PC-9 (cell line): ENCODE measurements at regions not wholly inside any gene's neighbourhood (a gene's known extent, or its start where the extent isn't known, plus 50 kb on each side); places are given as distances from the start of the nearest gene placed in this dataset.

Source experiments
- BruUV-seq: library from RNA; stranded (reverse); fragments of 400-500 nt; replicated peaks from 2 replicates; lab custom pipeline; 2021; lab: Mats Ljungman, UMichigan
- CTCF ChIA-PET: fragments of 300-600 bp; sonication (Branson Sonifier 250); formaldehyde crosslinking; loops from one replicate; lab custom pipeline; 2022; ENCODE audit warnings: antibody characterized with exemption; lab: Charles Lee
- POLR2A ChIA-PET: fragments of 300-600 bp; sonication (Branson Sonifier 250); formaldehyde crosslinking; loops from one replicate; lab custom pipeline; 2022; ENCODE audit warnings: antibody characterized with exemption; ENCODE audit not compliant: unreplicated experiment; lab: Charles Lee
- DNase-seq, 2 experiments: peaks; one replicate each; pipeline versions ENCODE4 v3.0.0 to v3.0.0-alpha.2; 2015 to 2022; ENCODE audit warnings: mixed read lengths in 1 of 2
- H2AFZ ChIP-seq: fragments of 200-600 bp; sonication (generic); 2 replicates; pipeline ENCODE4 v1.8.1; 2017; ENCODE audit warnings: antibody characterized with exemption
- H3F3A ChIP-seq: fragments of 200-600 bp; sonication (generic); 2 replicates; pipeline ENCODE4 v1.8.1; 2017; ENCODE audit warnings: antibody characterized with exemption, mild to moderate bottlenecking, low read depth; ENCODE audit not compliant: insufficient read depth
- H3K27ac ChIP-seq: fragments of 200-600 bp; sonication (generic); 2 replicates; pipeline ENCODE4 v1.6.1; 2016; ENCODE audit warnings: mixed run types
- H3K27me3 ChIP-seq: fragments of 200-600 bp; sonication (generic); 2 replicates; pipeline ENCODE4 v1.6.1; 2016; ENCODE audit warnings: low read depth, mixed run types; ENCODE audit not compliant: insufficient read depth
- H3K36me3 ChIP-seq: fragments of 200-600 bp; sonication (generic); 2 replicates; pipeline ENCODE4 v1.6.1; 2016; ENCODE audit warnings: low read depth, mixed run types
- H3K4me1 ChIP-seq: fragments of 200-600 bp; sonication (generic); replicated peaks from 2 replicates; pipeline ENCODE4 v1.6.1; 2016; ENCODE audit warnings: mixed run types; ENCODE audit not compliant: insufficient read depth
- H3K4me2 ChIP-seq: fragments of 200-600 bp; sonication (generic); 2 replicates; pipeline ENCODE4 v1.6.1; 2017; ENCODE audit warnings: mixed run types
- H3K4me3 ChIP-seq: fragments of 200-600 bp; sonication (generic); 2 replicates; pipeline ENCODE4 v1.6.1; 2016; ENCODE audit warnings: mixed run types
- H3K79me2 ChIP-seq: fragments of 200-600 bp; sonication (generic); 2 replicates; pipeline ENCODE4 v1.6.1; 2017; ENCODE audit warnings: low read depth, mixed run types
- H3K9me2 ChIP-seq: fragments of 200-600 bp; sonication (generic); 2 replicates; pipeline ENCODE4 v1.8.1; 2017; ENCODE audit warnings: mild to moderate bottlenecking; ENCODE audit not compliant: insufficient read depth
- H3K9me3 ChIP-seq: fragments of 200-600 bp; sonication (generic); 2 replicates; pipeline ENCODE4 v1.8.1; 2016; ENCODE audit warnings: low read depth; ENCODE audit not compliant: insufficient read depth
- H4K20me1 ChIP-seq: fragments of 200-600 bp; sonication (generic); 2 replicates; pipeline ENCODE4 v1.8.1; 2017; ENCODE audit not compliant: insufficient read depth
- EZH2 ChIP-seq: fragments of 200-600 bp; sonication (generic); IDR thresholded peaks from 2 replicates; pipeline ENCODE4 v1.8.0; 2017; ENCODE audit warnings: antibody characterized with exemption, low read depth
- intact Hi-C: fragments of 100-400 bp; cut with micrococcal nuclease; formaldehyde crosslinking; loops from one replicate; pipeline ENCODE4 v1.10.0; 2022; ENCODE audit not compliant: unreplicated experiment
- TF ChIP-seq, protein P1 (sequence below): fragments of 200-600 bp; sonication (generic); conservative IDR thresholded peaks from 2 replicates; pipeline ENCODE4 v1.6.1; 2017; ENCODE audit warnings: mixed run types, antibody characterized with exemption, mild to moderate bottlenecking, moderate library complexity

DNA sequence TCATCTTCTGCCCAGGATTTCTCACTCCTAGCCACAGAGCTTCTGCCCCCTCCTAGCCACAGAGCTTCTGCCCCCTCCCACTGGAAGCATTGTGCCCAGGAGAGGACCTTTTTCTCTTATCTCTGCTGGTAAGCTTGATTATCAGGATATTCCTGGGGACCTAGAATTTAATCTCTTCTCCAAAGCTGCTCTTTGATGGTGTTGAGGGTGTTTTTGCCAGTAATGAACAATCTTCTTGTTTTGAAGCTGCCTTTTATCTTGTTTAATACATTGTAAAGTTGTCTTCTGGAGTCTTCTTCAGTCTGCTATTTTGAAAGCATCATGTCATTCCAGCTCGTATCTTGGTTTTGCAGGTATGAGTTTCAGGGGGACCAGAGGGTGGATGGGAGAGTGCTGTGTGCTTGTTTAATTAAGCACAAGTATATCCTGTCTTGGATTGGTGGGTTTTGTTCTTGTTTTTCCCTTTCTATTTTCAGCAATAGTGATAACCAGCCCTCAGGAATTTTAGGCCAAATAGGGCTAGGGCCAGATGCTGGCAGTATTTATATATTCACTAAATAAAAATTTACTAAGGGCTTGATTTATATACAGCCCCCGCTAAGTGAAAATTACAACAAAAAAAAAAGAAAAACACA is 214.0 kb upstream of the DMRT1 start:
- Histone ChIP-seq H3K9me3 (no peaks in the 10 kb centered on the region), H3K79me2 (no peaks in the 10 kb centered on the region), H3K27me3 (no peaks in the 10 kb centered on the region), H2AFZ (no peak overlapping the region), H3F3A (no peaks in the 10 kb centered on the region), H3K4me2 (no peak overlapping the region), H3K36me3 (no peaks in the 10 kb centered on the region), H3K4me1 (no peaks in the 10 kb centered on the region), H3K27ac (no peak overlapping the region), H3K4me3 (no peak overlapping the region), H3K9me2 (no peaks in the 10 kb centered on the region), H4K20me1 (no peaks in the 10 kb centered on the region)
- ChIA-PET CTCF (no interaction called here), POLR2A (no interaction called here)
- no TSS peak for BruUV-seq
- DNase-seq: no peak
- intact Hi-C loops: no loop called here
- no peak for TF ChIP-seq EZH2
- TF ChIP-seq, protein P1, sequence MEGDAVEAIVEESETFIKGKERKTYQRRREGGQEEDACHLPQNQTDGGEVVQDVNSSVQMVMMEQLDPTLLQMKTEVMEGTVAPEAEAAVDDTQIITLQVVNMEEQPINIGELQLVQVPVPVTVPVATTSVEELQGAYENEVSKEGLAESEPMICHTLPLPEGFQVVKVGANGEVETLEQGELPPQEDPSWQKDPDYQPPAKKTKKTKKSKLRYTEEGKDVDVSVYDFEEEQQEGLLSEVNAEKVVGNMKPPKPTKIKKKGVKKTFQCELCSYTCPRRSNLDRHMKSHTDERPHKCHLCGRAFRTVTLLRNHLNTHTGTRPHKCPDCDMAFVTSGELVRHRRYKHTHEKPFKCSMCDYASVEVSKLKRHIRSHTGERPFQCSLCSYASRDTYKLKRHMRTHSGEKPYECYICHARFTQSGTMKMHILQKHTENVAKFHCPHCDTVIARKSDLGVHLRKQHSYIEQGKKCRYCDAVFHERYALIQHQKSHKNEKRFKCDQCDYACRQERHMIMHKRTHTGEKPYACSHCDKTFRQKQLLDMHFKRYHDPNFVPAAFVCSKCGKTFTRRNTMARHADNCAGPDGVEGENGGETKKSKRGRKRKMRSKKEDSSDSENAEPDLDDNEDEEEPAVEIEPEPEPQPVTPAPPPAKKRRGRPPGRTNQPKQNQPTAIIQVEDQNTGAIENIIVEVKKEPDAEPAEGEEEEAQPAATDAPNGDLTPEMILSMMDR: no peak

DNA sequence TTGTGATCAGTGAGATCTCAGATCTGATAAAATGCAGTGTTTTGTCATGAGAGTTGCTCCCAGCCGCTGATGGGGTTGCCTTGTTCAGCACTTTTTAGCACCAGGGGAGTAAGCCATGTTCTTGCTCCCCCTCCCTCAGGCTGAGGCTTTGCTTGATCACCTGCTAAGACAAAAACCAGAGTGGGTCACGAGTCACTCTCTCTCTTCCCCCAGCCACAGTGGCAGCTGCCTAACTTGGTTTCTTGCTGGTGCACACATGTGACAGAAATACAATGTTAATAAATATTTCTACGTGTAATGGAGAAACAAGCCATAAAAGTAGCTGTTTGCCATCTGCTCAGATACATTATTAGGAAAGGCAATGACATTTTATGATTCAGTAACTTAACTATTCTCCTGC is 212.4 kb upstream of the DMRT1 start:
- Histone ChIP-seq H3F3A (no peaks in the 10 kb centered on the region), H3K27me3 (no peaks in the 10 kb centered on the region), H4K20me1 (no peaks in the 10 kb centered on the region), H3K27ac (no peak overlapping the region), H2AFZ (no peak overlapping the region), H3K79me2 (no peaks in the 10 kb centered on the region), H3K36me3 (no peaks in the 10 kb centered on the region), H3K4me3 (no peak overlapping the region), H3K4me2 (no peak overlapping the region), H3K4me1 (no peaks in the 10 kb centered on the region), H3K9me2 (no peaks in the 10 kb centered on the region), H3K9me3 (no peaks in the 10 kb centered on the region)
- intact Hi-C loops: no loop called here
- DNase-seq: no peak
- no TSS peak for BruUV-seq
- TF ChIP-seq EZH2: no peak
- POLR2A ChIA-PET: no interaction called here
- CTCF ChIA-PET: no interaction called here

DNA sequence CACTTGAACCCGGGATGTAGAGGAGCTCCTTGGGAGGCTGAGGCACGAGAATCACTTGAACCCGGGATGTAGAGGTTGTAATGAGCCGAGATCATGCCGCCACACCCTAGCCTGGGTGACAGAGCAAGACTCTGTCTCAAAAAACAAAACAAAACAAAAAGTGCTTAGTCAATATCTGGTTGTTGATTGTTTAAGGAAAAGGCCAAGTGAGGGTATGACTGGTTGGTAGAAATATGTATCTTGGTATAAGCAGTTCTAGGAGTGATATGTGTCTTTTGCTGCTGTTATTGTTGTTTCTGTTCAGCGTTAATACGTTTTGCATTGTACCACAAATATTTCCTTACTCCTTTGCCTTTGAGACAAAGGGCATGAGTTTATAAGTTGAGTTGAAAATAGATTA is 210.7 kb upstream of the DMRT1 start:
- intact Hi-C loops: no loop called here
- H3K36me3 ChIP-seq: no peaks in the 10 kb centered on the region
- no peaks in the 10 kb centered on the region for H4K20me1 ChIP-seq
- no peaks in the 10 kb centered on the region for H3K9me3 ChIP-seq
- H3F3A ChIP-seq: no peaks in the 10 kb centered on the region
- no peaks in the 10 kb centered on the region for H3K4me1 ChIP-seq
- no peaks in the 10 kb centered on the region for H3K9me2 ChIP-seq
- DNase-seq: no peak
- H3K4me3 ChIP-seq: no peak overlapping the region
- no peaks in the 10 kb centered on the region for H3K79me2 ChIP-seq
- ChIA-PET CTCF (no interaction called here), POLR2A (no interaction called here)
- TF ChIP-seq EZH2: no peak
- TF ChIP-seq, protein P1: no peak
- no peak overlapping the region for H2AFZ ChIP-seq
- H3K27me3 ChIP-seq: no peaks in the 10 kb centered on the region
- BruUV-seq: no TSS peak
- H3K27ac ChIP-seq: no peak overlapping the region
- H3K4me2 ChIP-seq: no peak overlapping the region

DNA sequence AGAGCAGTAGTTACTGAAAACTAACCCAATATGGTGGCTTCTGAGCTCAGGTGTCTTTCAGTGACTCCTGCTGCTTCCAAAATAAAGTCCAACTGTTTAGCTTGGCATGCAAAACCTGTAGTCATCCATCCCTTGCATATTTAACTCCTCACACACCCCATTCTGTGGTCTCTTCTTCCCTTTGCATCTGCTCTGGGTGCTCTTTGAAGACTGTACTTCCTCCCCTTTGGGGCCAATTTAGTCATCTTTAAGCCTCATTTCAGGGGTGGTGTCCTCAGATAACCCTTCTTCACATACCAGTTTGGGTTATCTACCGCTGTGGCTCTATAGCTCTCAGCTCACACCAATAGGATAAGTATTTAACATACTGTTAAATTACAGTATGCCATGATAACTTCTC is 209.9 kb upstream of the DMRT1 start:
- H2AFZ ChIP-seq: no peak overlapping the region
- ChIA-PET POLR2A (no interaction called here), CTCF (no interaction called here)
- no peak overlapping the region for H3K27ac ChIP-seq
- H4K20me1 ChIP-seq: no peaks in the 10 kb centered on the region
- no peak for DNase-seq
- no peak overlapping the region for H3K4me2 ChIP-seq
- H3K9me2 ChIP-seq: no peaks in the 10 kb centered on the region
- no peaks in the 10 kb centered on the region for H3F3A ChIP-seq
- BruUV-seq: no TSS peak
- no peaks in the 10 kb centered on the region for H3K27me3 ChIP-seq
- no peak overlapping the region for H3K4me3 ChIP-seq
- H3K9me3 ChIP-seq: no peaks in the 10 kb centered on the region
- no peaks in the 10 kb centered on the region for H3K36me3 ChIP-seq
- intact Hi-C loops: no loop called here
- H3K79me2 ChIP-seq: no peaks in the 10 kb centered on the region
- TF ChIP-seq EZH2: no peak
- TF ChIP-seq, protein P1: no peak
- H3K4me1 ChIP-seq: no peaks in the 10 kb centered on the region
